ENCODE measurements at regions not wholly inside any gene's neighbourhood (a gene's known extent, or its start where the extent isn't known, plus 50 kb on each side); places are given as distances from the start of the nearest gene placed in this dataset.

GRCh38 chr10:130869179-130869841 lies 442.2 kb downstream of the TCERG1L start:
- DNase-seq (ENCODE audit: low spot score) = no peak

- no peak for DNase-seq (ENCODE audit: low spot score)
Measured at GRCh38 chr10:130871406-130871805, 440.1 kb downstream of the TCERG1L start.

DNA sequence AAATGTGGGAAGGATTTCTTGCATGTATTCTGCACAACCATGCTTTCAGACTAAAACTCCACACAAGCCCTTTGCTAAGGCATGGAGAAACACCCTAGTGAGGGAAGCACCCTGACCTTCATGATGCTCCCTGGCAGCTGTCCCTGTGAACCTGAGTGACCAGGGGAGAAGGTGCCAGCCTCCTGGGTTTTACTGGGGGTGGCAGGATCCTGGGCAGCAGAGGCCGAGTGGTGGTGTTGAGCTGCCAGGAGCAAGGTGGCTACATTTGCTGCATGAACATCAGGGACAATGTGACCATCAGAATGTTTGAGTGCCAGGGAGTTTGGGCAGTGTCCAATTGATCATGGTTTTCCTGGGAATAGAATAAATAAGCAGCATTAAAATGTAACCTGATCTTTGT lies 437.9 kb downstream of the TCERG1L start:
- DNase-seq (ENCODE audit: low spot score) = no peak

- DNase-seq (ENCODE audit: low spot score) = no peak
Measured at GRCh38 chr10:130875116-130875515, 436.4 kb downstream of the TCERG1L start.

- DNase-seq (ENCODE audit: low spot score) = no peak
Measured at GRCh38 chr10:130875897-130876472, 435.5 kb downstream of the TCERG1L start.

- DNase-seq (ENCODE audit: low spot score) = no peak
Measured at GRCh38 chr10:130877126-130877525, 434.4 kb downstream of the TCERG1L start.

DNA sequence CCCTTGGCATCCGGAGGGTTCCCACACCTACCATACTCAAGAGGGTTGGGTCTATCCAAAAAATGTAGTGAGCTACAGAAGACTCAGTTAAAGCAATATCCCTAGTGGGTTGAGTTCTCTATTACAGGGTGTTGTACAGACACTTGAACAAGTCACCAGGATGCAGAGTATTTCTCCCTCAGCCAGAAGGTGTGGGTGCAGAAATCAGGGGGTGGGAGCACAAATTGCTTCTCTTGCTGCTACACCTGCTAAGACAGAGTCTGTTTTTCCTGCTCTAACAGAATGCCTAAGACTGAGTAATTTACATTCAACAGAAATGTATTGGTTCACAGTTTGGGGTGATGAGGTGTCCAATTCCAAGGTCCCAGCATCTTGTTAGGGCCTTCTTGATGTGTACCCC lies 433.4 kb downstream of the TCERG1L start:
- no peak for DNase-seq (ENCODE audit: low spot score)

DNA sequence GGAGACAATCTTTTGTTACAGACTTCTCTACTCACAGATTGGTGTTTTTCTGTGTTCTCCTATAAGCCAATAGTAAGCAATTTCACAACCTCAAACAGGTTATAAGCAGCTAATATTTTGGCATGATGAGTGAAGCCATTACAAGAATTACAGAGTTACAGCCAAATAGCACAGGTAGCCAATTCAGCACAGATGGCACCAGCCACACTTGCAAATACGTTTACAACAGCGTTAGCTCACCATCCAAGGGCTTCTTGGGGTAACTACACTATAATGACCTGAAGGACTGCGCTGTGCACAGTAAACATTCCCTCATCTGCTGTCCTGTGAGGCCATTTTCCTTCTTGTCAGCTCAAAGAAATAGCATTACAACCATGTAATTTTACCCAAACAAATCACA lies 428.6 kb downstream of the TCERG1L start:
- no peak for DNase-seq (ENCODE audit: low spot score)

GRCh38 chr10:130884456-130884855 lies 427.1 kb downstream of the TCERG1L start:
- no peak for DNase-seq (ENCODE audit: low spot score)

- no peak for DNase-seq (ENCODE audit: low spot score)
Measured at GRCh38 chr10:130885021-130885655, 426.4 kb downstream of the TCERG1L start.

DNA sequence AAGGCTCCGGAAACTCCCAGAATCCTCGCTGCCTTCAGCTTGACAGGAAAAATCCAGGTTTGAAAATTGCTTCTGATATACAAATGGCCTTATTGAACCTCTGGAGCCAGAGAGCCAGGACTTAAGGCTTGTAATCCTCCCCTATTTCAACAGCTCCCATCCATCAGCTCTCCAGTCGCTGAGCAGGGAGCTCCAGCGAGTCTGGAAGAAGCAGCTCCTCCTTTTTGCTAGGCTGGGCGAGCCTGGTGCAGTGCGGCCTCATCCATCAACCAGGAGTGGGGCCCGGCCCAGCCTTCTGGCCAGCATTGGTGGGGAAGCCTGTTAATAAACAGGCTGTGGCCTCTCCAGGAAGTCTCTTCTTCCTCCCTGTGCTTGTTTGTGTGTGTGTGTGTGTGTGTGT lies 424.4 kb downstream of the TCERG1L start:
- no peak for DNase-seq (ENCODE audit: low spot score)

DNA sequence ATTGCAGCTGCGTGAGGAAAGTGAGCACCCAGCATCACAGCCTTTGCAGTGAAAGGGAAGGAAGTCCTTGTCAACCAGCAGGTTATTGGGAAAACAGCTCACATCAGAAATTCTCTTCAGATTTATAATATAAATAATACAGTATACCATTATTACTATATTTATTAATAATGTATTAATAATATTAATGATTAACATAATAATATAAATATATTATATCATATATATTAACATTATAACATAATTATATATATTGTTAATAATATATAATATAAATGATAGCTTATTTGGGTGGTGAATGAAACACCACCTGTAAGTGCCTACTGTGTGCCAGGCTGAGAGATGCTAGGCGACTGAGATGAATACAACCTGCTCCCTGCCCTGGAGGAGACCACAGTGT lies 423.0 kb downstream of the TCERG1L start:
- DNase-seq (ENCODE audit: low spot score) = no peak

DNA sequence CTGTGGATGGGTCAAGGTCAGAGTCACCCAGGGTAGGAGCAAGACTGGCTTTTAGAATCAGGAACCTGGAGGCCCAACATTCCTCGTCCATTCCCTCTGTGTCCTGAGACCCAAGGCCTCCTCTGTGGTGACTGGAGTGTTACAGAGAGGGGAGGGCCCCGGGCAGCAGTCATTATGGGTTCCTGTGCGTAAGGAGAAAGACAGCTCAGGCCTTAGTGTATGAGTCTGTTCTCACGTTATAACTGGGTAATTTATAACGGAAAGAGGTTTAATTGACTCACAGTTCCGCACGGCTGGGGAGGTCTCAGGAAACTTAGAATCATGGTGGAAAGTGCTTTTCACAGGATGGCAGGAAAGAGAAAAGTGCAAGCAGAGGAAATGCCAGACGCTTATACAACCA lies 422.3 kb downstream of the TCERG1L start:
- DNase-seq (ENCODE audit: low spot score) = no peak

GRCh38 chr10:130889780-130890179 lies 421.7 kb downstream of the TCERG1L start:
- no peak for DNase-seq (ENCODE audit: low spot score)

DNA sequence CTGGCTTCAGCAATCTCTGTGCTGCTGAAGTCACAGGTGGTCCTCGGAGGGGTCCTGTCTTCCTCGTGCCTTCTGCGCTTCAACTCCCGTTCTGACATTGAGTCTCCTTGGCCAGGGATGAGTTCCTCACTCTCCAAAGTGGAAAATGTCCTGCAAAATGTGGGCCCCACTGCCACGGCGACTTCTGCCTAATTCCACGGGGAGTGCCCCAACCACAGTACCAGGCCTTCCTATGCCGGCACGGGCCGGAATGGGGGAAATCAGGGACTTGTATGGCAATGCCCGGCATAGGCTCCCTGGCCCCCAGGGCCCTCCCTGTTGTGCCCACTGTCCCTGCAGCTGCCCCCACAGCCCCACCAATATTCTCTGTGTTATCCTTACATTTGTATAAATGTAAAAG lies 420.5 kb downstream of the TCERG1L start:
- no peak for DNase-seq (ENCODE audit: low spot score)

GRCh38 chr10:130894471-130894870 lies 417.1 kb downstream of the TCERG1L start:
- DNase-seq (ENCODE audit: low spot score) = no peak

- no peak for DNase-seq (ENCODE audit: low spot score)
Measured at GRCh38 chr10:130895161-130895560, 416.4 kb downstream of the TCERG1L start.

DNA sequence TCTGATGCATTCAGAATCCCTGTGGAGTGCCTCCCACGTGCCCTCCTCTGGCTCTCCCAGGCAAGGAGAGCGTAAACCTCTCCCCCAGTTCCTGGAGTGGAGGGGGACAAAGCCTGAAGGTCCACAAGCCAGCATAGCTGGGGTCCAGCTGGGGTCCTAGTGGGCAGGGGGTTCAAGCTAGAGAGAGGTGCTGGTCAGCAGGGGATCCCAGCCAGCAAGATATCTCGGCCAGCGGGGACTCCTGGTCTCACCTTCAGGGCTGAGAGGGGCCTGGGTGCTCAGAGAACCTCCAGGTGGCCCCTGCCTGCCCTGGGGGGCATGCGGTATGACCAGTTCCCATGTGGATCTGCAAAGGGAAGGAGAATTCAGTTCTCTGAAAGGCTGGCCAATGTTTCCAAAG lies 413.7 kb downstream of the TCERG1L start:
- DNase-seq (ENCODE audit: low spot score) = no peak

DNA sequence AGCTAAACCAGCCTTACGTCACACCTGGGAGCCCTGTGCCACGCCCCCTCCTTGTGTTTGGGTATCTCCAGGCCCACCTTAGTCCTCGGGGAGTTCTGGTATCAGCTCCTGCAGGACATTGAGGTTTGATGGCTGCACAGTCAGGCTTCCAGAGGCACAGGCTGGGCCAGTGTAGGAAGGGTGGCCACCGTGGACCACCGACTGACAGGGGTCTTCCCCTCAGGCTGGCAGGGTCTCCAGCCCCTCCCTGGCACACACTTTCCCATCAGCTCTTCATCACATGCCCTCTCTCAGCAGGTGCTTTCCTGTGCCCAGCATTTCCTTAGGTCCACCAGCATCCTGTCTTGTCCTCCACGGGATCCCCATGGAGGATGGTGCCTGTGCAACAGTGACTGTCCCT lies 413.1 kb downstream of the TCERG1L start:
- DNase-seq (ENCODE audit: low spot score) = no peak

- DNase-seq (ENCODE audit: low spot score) = no peak
Measured at GRCh38 chr10:130899856-130900255, 411.7 kb downstream of the TCERG1L start.

GRCh38 chr10:130900441-130901160 lies 410.9 kb downstream of the TCERG1L start:
- DNase-seq (ENCODE audit: low spot score) = no peak

- no peak for DNase-seq (ENCODE audit: low spot score)
Measured at GRCh38 chr10:130901311-130902165, 410.0 kb downstream of the TCERG1L start.

Measured in H4 (cell line).